ENCODE measurements at regions not wholly inside any gene's neighbourhood (a gene's known extent, or its start where the extent isn't known, plus 50 kb on each side); places are given as distances from the start of the nearest gene placed in this dataset.
"Not testable (repeated sequence)": the region's sequence is repeated elsewhere in the genome, so short reads cannot be mapped to it uniquely, and the experiment has no call there.

GRCh38 chr5:17326600-17327037 lies 109.2 kb downstream of the BASP1 start:
- no peak for DNase-seq

GRCh38 chr5:17327048-17327625 lies 109.7 kb downstream of the BASP1 start:
- DNase-seq, result no peak

- no peak for DNase-seq
Measured at GRCh38 chr5:17329571-17329970, 112.1 kb downstream of the BASP1 start.

- no peak for DNase-seq
Measured at GRCh38 chr5:17330386-17330785, 113.0 kb downstream of the BASP1 start.

GRCh38 chr5:17331651-17332050 lies 114.2 kb downstream of the BASP1 start:
- no peak for DNase-seq

- no peak for DNase-seq
Measured at GRCh38 chr5:17333755-17334154, 116.3 kb downstream of the BASP1 start.

GRCh38 chr5:17336054-17336453 lies 118.6 kb downstream of the BASP1 start:
- DNase-seq, result no peak

- DNase-seq, result not testable (repeated sequence)
Measured at GRCh38 chr5:17336723-17337122, 119.3 kb downstream of the BASP1 start.

- no peak for DNase-seq
Measured at GRCh38 chr5:17339841-17340240, 122.4 kb downstream of the BASP1 start.

- DNase-seq, result no peak
Measured at GRCh38 chr5:17340379-17340778, 122.9 kb downstream of the BASP1 start.

- no peak for DNase-seq
Measured at GRCh38 chr5:17340819-17341218, 123.4 kb downstream of the BASP1 start.

- DNase-seq, result no peak
Measured at GRCh38 chr5:17343675-17344074, 126.2 kb downstream of the BASP1 start.

- no peak for DNase-seq
Measured at GRCh38 chr5:17346811-17347210, 129.4 kb downstream of the BASP1 start.

GRCh38 chr5:17352223-17352622 lies 134.8 kb downstream of the BASP1 start:
- no peak for DNase-seq

GRCh38 chr5:17354265-17354664 lies 136.8 kb downstream of the BASP1 start:
- DNase-seq, result no peak

- DNase-seq, result no peak
Measured at GRCh38 chr5:17355586-17356346, 138.3 kb downstream of the BASP1 start.

- no peak for DNase-seq
Measured at GRCh38 chr5:17356551-17356950, 139.1 kb downstream of the BASP1 start.

- no peak for DNase-seq
Measured at GRCh38 chr5:17357504-17357903, 140.1 kb downstream of the BASP1 start.

- no peak for DNase-seq
Measured at GRCh38 chr5:17358031-17358430, 140.0 kb upstream of the TAF11L2 start.

- DNase-seq, result no peak
Measured at GRCh38 chr5:17359451-17360011, 138.5 kb upstream of the TAF11L2 start.

- DNase-seq, result no peak
Measured at GRCh38 chr5:17360879-17361278, 137.2 kb upstream of the TAF11L2 start.

GRCh38 chr5:17361331-17361730 lies 136.7 kb upstream of the TAF11L2 start:
- DNase-seq, result no peak

GRCh38 chr5:17364987-17365810 lies 132.8 kb upstream of the TAF11L2 start:
- no peak for DNase-seq

GRCh38 chr5:17365811-17366138 lies 132.3 kb upstream of the TAF11L2 start:
- no peak for DNase-seq
